ENCODE measurements at regions not wholly inside any gene's neighbourhood (a gene's known extent, or its start where the extent isn't known, plus 50 kb on each side); places are given as distances from the start of the nearest gene placed in this dataset.

DNA sequence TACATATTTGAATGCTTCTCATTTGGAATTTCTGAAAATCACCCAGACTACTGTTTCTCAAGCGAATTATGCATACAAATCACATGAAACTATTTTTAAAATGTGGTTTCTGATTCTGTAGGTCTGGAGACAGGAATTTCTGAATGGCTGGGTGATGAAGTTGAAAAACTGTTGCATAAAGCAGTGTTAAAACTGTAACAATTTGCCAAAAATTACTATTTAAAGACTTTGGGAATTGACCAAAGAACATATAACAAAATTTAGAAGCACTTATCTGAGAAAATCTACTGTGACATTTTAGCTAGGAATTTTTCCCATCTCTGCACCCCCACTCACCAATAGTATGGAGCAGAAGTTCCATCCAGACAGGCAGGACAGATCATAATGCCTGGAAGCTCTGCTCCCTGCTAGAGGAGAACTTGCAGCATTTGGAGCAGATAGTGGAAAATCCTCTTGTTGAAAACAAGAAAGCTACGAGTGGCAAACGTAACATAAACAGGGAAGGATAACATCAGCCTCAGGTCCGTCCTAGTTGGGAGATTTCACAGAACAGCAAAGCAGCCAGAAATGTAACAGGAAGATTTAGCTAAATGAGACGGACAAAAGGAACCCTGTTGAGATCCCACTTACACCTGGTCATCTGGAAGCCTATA lies 132.3 kb upstream of the MCTP2 start:
- ATAC-seq (no peak), FAIRE-seq (no peak), DNase-seq (ENCODE audit: low read depth, low spot score) (no peak)
- Histone ChIP-seq H3K27ac (ENCODE audit: control insufficient read depth, insufficient read depth) (no peak overlapping the region), H3K4me1 (ENCODE audit: control insufficient read depth, insufficient read depth, low read length) (no peaks in the 10 kb centered on the region), H3K36me3 (ENCODE audit: control insufficient read depth in 2 of 2, insufficient read depth in 2 of 2, low read length in 1 of 2) (no peaks in the 10 kb centered on the region), H3K79me2 (ENCODE audit: control insufficient read depth, insufficient read depth, low read length) (no peaks in the 10 kb centered on the region), H2AFZ (ENCODE audit: control insufficient read depth, low read depth, low read length) (no peak overlapping the region), H3K9me3 (replicated peaks; ENCODE audit: control insufficient read depth, insufficient read depth, low read length) (no peaks in the 10 kb centered on the region), H3K9ac (ENCODE audit: control insufficient read depth, insufficient read depth, low read length) (no peak overlapping the region), H3K4me2 (ENCODE audit: control insufficient read depth, insufficient read depth) (no peak overlapping the region), H3K4me3 (no peak overlapping the region), H3K27me3 (replicated peaks in 1 of 2; ENCODE audit: control insufficient read depth in 2 of 2, insufficient read depth in 2 of 2, low read length in 1 of 2) (no peaks in the 10 kb centered on the region), H4K20me1 (ENCODE audit: control insufficient read depth, insufficient read depth) (no peaks in the 10 kb centered on the region)
- TF ChIP-seq PML (IDR thresholded peaks at IDR 0.05; ENCODE audit: low read length) (no peak), ZNF24 (IDR thresholded peaks at IDR 0.05) (no peak), YY1 (IDR thresholded peaks at IDR 0.05; ENCODE audit: low read depth, low read length) (no peak), BCL11A (IDR thresholded peaks at IDR 0.05; ENCODE audit: low read depth, low read length) (no peak), RAD51 (IDR thresholded peaks at IDR 0.05) (no peak), YBX1 (IDR thresholded peaks at IDR 0.05) (no peak), RELA (IDR thresholded peaks at IDR 0.05; ENCODE audit: borderline replicate concordance, partially characterized antibody) (no peak), SMAD1 (IDR thresholded peaks at IDR 0.05; ENCODE audit: low read depth, partially characterized antibody) (no peak), GATAD2B (conservative IDR thresholded peaks at IDR 0.05; ENCODE audit: low read depth) (no peak), HCFC1 (IDR thresholded peaks at IDR 0.05; ENCODE audit: low read length) (no peak), STAT1 (conservative IDR thresholded peaks at IDR 0.05) (no peak), ZBED1 (IDR thresholded peaks at IDR 0.05; ENCODE audit: borderline replicate concordance) (no peak), SUPT20H (IDR thresholded peaks at IDR 0.05; ENCODE audit: borderline replicate concordance, control insufficient read depth, low read depth, low read length) (no peak), SREBF2 (IDR thresholded peaks at IDR 0.05; ENCODE audit: low read length) (no peak), KDM1A (IDR thresholded peaks at IDR 0.05; ENCODE audit: borderline replicate concordance) (no peak), ZNF217 (IDR thresholded peaks at IDR 0.05) (no peak), NFIC (IDR thresholded peaks at IDR 0.05; ENCODE audit: low read depth, low read length) (no peak)
- TF ChIP-seq, protein P1, sequence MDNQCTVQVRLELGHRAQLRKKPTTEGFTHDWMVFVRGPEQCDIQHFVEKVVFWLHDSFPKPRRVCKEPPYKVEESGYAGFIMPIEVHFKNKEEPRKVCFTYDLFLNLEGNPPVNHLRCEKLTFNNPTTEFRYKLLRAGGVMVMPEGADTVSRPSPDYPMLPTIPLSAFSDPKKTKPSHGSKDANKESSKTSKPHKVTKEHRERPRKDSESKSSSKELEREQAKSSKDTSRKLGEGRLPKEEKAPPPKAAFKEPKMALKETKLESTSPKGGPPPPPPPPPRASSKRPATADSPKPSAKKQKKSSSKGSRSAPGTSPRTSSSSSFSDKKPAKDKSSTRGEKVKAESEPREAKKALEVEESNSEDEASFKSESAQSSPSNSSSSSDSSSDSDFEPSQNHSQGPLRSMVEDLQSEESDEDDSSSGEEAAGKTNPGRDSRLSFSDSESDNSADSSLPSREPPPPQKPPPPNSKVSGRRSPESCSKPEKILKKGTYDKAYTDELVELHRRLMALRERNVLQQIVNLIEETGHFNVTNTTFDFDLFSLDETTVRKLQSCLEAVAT (IDR thresholded peaks at IDR 0.05): no peak
- TF ChIP-seq, protein P2, sequence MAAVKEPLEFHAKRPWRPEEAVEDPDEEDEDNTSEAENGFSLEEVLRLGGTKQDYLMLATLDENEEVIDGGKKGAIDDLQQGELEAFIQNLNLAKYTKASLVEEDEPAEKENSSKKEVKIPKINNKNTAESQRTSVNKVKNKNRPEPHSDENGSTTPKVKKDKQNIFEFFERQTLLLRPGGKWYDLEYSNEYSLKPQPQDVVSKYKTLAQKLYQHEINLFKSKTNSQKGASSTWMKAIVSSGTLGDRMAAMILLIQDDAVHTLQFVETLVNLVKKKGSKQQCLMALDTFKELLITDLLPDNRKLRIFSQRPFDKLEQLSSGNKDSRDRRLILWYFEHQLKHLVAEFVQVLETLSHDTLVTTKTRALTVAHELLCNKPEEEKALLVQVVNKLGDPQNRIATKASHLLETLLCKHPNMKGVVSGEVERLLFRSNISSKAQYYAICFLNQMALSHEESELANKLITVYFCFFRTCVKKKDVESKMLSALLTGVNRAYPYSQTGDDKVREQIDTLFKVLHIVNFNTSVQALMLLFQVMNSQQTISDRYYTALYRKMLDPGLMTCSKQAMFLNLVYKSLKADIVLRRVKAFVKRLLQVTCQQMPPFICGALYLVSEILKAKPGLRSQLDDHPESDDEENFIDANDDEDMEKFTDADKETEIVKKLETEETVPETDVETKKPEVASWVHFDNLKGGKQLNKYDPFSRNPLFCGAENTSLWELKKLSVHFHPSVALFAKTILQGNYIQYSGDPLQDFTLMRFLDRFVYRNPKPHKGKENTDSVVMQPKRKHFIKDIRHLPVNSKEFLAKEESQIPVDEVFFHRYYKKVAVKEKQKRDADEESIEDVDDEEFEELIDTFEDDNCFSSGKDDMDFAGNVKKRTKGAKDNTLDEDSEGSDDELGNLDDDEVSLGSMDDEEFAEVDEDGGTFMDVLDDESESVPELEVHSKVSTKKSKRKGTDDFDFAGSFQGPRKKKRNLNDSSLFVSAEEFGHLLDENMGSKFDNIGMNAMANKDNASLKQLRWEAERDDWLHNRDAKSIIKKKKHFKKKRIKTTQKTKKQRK (IDR thresholded peaks at IDR 0.05; ENCODE audit: low read depth, low read length): no peak
- TF ChIP-seq, protein P3, sequence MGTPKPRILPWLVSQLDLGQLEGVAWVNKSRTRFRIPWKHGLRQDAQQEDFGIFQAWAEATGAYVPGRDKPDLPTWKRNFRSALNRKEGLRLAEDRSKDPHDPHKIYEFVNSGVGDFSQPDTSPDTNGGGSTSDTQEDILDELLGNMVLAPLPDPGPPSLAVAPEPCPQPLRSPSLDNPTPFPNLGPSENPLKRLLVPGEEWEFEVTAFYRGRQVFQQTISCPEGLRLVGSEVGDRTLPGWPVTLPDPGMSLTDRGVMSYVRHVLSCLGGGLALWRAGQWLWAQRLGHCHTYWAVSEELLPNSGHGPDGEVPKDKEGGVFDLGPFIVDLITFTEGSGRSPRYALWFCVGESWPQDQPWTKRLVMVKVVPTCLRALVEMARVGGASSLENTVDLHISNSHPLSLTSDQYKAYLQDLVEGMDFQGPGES (IDR thresholded peaks at IDR 0.05): no peak
- 31% methylated on average over 5 of the region's 5 CpGs for WGBS (ENCODE audit: insufficient coverage, insufficient replicate concordance, low lambda C conversion rate, missing lambda C conversion rate)
- POLR2A ChIA-PET: no interaction called here
- intact Hi-C loops (cut with micrococcal nuclease; ENCODE audit: unreplicated experiment): no loop called here
- no TSS peak for BruUV-seq (replicated peaks)
- SMC1A ChIA-PET (ENCODE audit: uncharacterized antibody, unreplicated experiment): interaction anchor here (0.7 kb wide), 1 partner anchor 21 kb away, joined by 3 read pairs; no protein-coding TSS in a partner anchor
- CTCF ChIA-PET: interaction anchor here (1.3 kb wide), 1 partner anchor 21 kb away, joined by 5 read pairs; no protein-coding TSS in a partner anchor
- in situ Hi-C loops (cut with MboI): no loop called here
- RAD21 ChIA-PET (ENCODE audit: unreplicated experiment): no interaction called here

All from GM12878 (cell line).